Pulmonary artery endothelial cell (primary cell): ENCODE measurements at regions not wholly inside any gene's neighbourhood (a gene's known extent, or its start where the extent isn't known, plus 50 kb on each side); places are given as distances from the start of the nearest gene placed in this dataset.

Experiments
- DNase-seq: peaks from one replicate; pipeline ENCODE4 v3.0.0-alpha.2; 2011; ENCODE audit warnings: low read depth, low spot score

GRCh38 chr3:167958141-167958540 is 137.6 kb downstream of the GOLIM4 start:
- DNase-seq, result no peak

- no peak for DNase-seq
These were observed 142.8 kb downstream of the GOLIM4 start for GRCh38 chr3:167952969-167953368.

GRCh38 chr3:167950212-167950611 is 145.5 kb downstream of the GOLIM4 start:
- no peak for DNase-seq

- DNase-seq, result no peak
These were observed 154.3 kb downstream of the GOLIM4 start for GRCh38 chr3:167941234-167941995.

- no peak for DNase-seq
These were observed 155.5 kb downstream of the GOLIM4 start for GRCh38 chr3:167940241-167940640.

- DNase-seq, result no peak
These were observed 157.2 kb downstream of the GOLIM4 start for GRCh38 chr3:167938516-167938915.

- no peak for DNase-seq
These were observed 159.7 kb downstream of the GOLIM4 start for GRCh38 chr3:167936019-167936418.

- no peak for DNase-seq
These were observed 165.3 kb downstream of the GOLIM4 start for GRCh38 chr3:167930453-167930852.

- DNase-seq, result no peak
These were observed 165.8 kb downstream of the GOLIM4 start for GRCh38 chr3:167929968-167930367.

- DNase-seq, result no peak
These were observed 167.3 kb downstream of the GOLIM4 start for GRCh38 chr3:167928381-167928780.

- no peak for DNase-seq
These were observed 175.0 kb downstream of the GOLIM4 start for GRCh38 chr3:167920747-167921146.

- no peak for DNase-seq
These were observed 176.1 kb downstream of the GOLIM4 start for GRCh38 chr3:167919590-167919989.

GRCh38 chr3:167918686-167919085 is 177.0 kb downstream of the GOLIM4 start:
- no peak for DNase-seq

GRCh38 chr3:167918008-167918596 is 177.6 kb downstream of the GOLIM4 start:
- no peak for DNase-seq

- DNase-seq, result no peak
These were observed 177.8 kb downstream of the SERPINI1 start for GRCh38 chr3:167913219-167913835.

- no peak for DNase-seq
These were observed 174.4 kb downstream of the SERPINI1 start for GRCh38 chr3:167909952-167910351.

- no peak for DNase-seq
These were observed 174.0 kb downstream of the SERPINI1 start for GRCh38 chr3:167909504-167909896.

GRCh38 chr3:167908746-167909503 is 173.4 kb downstream of the SERPINI1 start:
- DNase-seq, result no peak

GRCh38 chr3:167908221-167908620 is 172.7 kb downstream of the SERPINI1 start:
- DNase-seq, result no peak

GRCh38 chr3:167901138-167901537 is 165.6 kb downstream of the SERPINI1 start:
- no peak for DNase-seq

- no peak for DNase-seq
These were observed 163.6 kb downstream of the SERPINI1 start for GRCh38 chr3:167899093-167899492.

GRCh38 chr3:167898091-167898490 is 162.6 kb downstream of the SERPINI1 start:
- no peak for DNase-seq
